AG10803 (cell line): ENCODE measurements at regions not wholly inside any gene's neighbourhood (a gene's known extent, or its start where the extent isn't known, plus 50 kb on each side); places are given as distances from the start of the nearest gene placed in this dataset.
A peak's percentile ranks its signal among the peaks of the same experiment; 100 is the strongest.

ENCODE experiments used
- DNase-seq: peaks from one replicate; pipeline ENCODE4 v3.0.0; 2010; ENCODE audit warnings: low read depth
- H3K4me3 ChIP-seq: 2 replicates; pipeline ENCODE4 v1.5.1; 2011; ENCODE audit warnings: mild to moderate bottlenecking, low read length, control low read depth
- CTCF ChIP-seq: conservative IDR thresholded peaks from 2 replicates; pipeline ENCODE4 v1.5.1; 2011; ENCODE audit warnings: mild to moderate bottlenecking, low read length, control low read depth, inconsistent platforms

- peak overlapping the region; percentile 18 for H3K4me3 ChIP-seq
- peak; percentile 54 for TF ChIP-seq CTCF
- DNase-seq, result no peak
Observed at GRCh38 chr13:50085063-50085462, 69.8 kb downstream of the KCNRG start.

- no peak for TF ChIP-seq CTCF
- H3K4me3 ChIP-seq, result no peak overlapping the region
- DNase-seq, result no peak
Observed at GRCh38 chr13:50089633-50090032, 74.4 kb downstream of the KCNRG start.

GRCh38 chr13:50090211-50090610, 75.0 kb downstream of the KCNRG start:
- TF ChIP-seq CTCF, result no peak
- DNase-seq, result no peak
- no peak overlapping the region for H3K4me3 ChIP-seq

- peak; percentile 8 for DNase-seq
- TF ChIP-seq CTCF, result no peak
- H3K4me3 ChIP-seq, result no peak overlapping the region
Observed at GRCh38 chr13:50094615-50095293, 79.5 kb downstream of the KCNRG start.

- no peak for TF ChIP-seq CTCF
- H3K4me3 ChIP-seq, result no peak overlapping the region
- DNase-seq, result no peak
Observed at GRCh38 chr13:50098693-50099092, 83.4 kb downstream of the KCNRG start.

- TF ChIP-seq CTCF, result no peak
- DNase-seq, result no peak
- H3K4me3 ChIP-seq, result no peak overlapping the region
Observed at GRCh38 chr13:50099473-50099872, 84.2 kb downstream of the KCNRG start.

GRCh38 chr13:50101590-50101989, 86.3 kb downstream of the KCNRG start:
- DNase-seq, result no peak
- H3K4me3 ChIP-seq, result no peak overlapping the region
- no peak for TF ChIP-seq CTCF
